GM12891 (cell line): ENCODE measurements at regions not wholly inside any gene's neighbourhood (a gene's known extent, or its start where the extent isn't known, plus 50 kb on each side); places are given as distances from the start of the nearest gene placed in this dataset.

Experiments used
- POLR2A ChIP-seq: IDR thresholded peaks from 2 replicates; pipeline ENCODE4 v1.6.1; 2011; ENCODE audit warnings: low read depth, low read length, control low read depth
- POLR2AphosphoS5 ChIP-seq: IDR thresholded peaks from 2 replicates; pipeline ENCODE4 v1.6.1; 2011; ENCODE audit warnings: low read depth, low read length, control low read depth
- POU2F2 ChIP-seq: IDR thresholded peaks from 2 replicates; pipeline ENCODE4 v1.6.1; 2011; ENCODE audit warnings: low read depth, mild to moderate bottlenecking, control low read depth, low read length, moderate library complexity
- SPI1 ChIP-seq: IDR thresholded peaks from 2 replicates; pipeline ENCODE4 v1.6.1; 2011; ENCODE audit warnings: low read depth, low read length, control low read depth
- TAF1 ChIP-seq: IDR thresholded peaks from 2 replicates; pipeline ENCODE4 v1.6.1; 2011; ENCODE audit warnings: low read depth, low read length, control low read depth

DNA sequence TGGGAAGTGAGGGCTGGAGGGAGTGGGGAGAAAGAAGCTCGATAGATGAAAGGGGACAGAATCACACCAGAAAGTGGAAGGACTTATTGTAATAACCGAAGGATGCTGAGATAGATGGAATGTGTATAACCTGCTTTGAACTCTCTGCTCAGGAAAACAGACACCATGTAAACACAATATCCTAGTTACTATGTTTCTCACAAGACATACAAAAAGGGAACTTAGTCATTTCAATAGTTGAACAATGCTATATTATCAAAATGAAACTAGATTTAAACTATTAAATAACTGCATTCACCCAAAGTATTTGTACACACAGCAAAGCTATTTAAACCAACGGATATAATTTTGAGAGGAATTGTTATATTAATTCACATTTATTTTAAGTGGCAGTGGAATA lies 108.3 kb upstream of the GADL1 start:
- TF ChIP-seq POLR2A (no peak), POU2F2 (no peak), SPI1 (no peak), TAF1 (no peak), POLR2AphosphoS5 (no peak)
